Fibroblast of lung (primary cell): ENCODE measurements at regions not wholly inside any gene's neighbourhood (a gene's known extent, or its start where the extent isn't known, plus 50 kb on each side); places are given as distances from the start of the nearest gene placed in this dataset.

Source experiments
- DNase-seq, 2 donors: peaks; one replicate each; pipeline versions ENCODE4 v3.0.0 to v3.0.0-alpha.2; 2010; ENCODE audit warnings: low read depth in 2 of 2
- H2AFZ ChIP-seq: 2 replicates; pipeline ENCODE4 v1.5.1; 2012; ENCODE audit warnings: low read length, control low read depth, inconsistent platforms
- H3K27ac ChIP-seq: 2 replicates; pipeline ENCODE4 v1.5.1; 2011; ENCODE audit warnings: low read length, control low read depth; ENCODE audit not compliant: insufficient read depth
- H3K27me3 ChIP-seq: 2 replicates; pipeline ENCODE4 v1.5.1; 2011; ENCODE audit warnings: mild to moderate bottlenecking, low read length; ENCODE audit not compliant: control insufficient read depth, insufficient read depth
- H3K36me3 ChIP-seq: 2 replicates; pipeline ENCODE4 v1.5.1; 2011; ENCODE audit warnings: low read length; ENCODE audit not compliant: control insufficient read depth, insufficient read depth
- H3K4me1 ChIP-seq: 2 replicates; pipeline ENCODE4 v1.5.1; 2011; ENCODE audit warnings: low read length; ENCODE audit not compliant: control insufficient read depth, insufficient read depth; ENCODE audit errors: extremely low read depth
- H3K4me2 ChIP-seq: 2 replicates; pipeline ENCODE4 v1.5.1; 2011; ENCODE audit warnings: low read length, control low read depth; ENCODE audit not compliant: insufficient read depth; ENCODE audit errors: extremely low read depth
- H3K4me3 ChIP-seq, 4 experiments: fragments of 200-600 bp in 1 of 4; sonication (generic) in 1 of 4; replicated peaks in 1 of 4; 2 replicates each; pipeline ENCODE4 v1.5.1; 2011 to 2016; ENCODE audit warnings: low read length in 4 of 4, low read depth in 3 of 4, mild to moderate bottlenecking in 3 of 4, control low read depth in 2 of 4, inconsistent platforms in 1 of 4, mixed read lengths in 1 of 4; ENCODE audit not compliant: insufficient read depth in 1 of 4; ENCODE audit errors: control extremely low read depth in 1 of 4
- H3K79me2 ChIP-seq: 2 replicates; pipeline ENCODE4 v1.5.1; 2012; ENCODE audit warnings: mild to moderate bottlenecking, low read length, inconsistent platforms; ENCODE audit not compliant: control insufficient read depth, insufficient read depth
- H3K9ac ChIP-seq: 2 replicates; pipeline ENCODE4 v1.5.1; 2011; ENCODE audit warnings: mild to moderate bottlenecking, low read length, control low read depth; ENCODE audit not compliant: insufficient read depth
- H3K9me3 ChIP-seq: 2 replicates; pipeline ENCODE4 v1.5.1; 2012; ENCODE audit warnings: low read depth, low read length; ENCODE audit not compliant: control insufficient read depth, insufficient read depth
- H4K20me1 ChIP-seq: 2 replicates; pipeline ENCODE4 v1.5.1; 2011; ENCODE audit warnings: low read length; ENCODE audit not compliant: control insufficient read depth, insufficient read depth; ENCODE audit errors: extremely low read depth
- CTCF ChIP-seq, 2 donors: IDR thresholded peaks in 1 of 2; conservative IDR thresholded peaks in 1 of 2; 1 replicate in 1 of 2; 2 replicates in 1 of 2; pipeline ENCODE4 v1.5.1; 2011 to 2012; ENCODE audit warnings: low read length in 2 of 2, control low read depth in 1 of 2, inconsistent platforms in 1 of 2, low read depth in 1 of 2, mild to moderate bottlenecking in 1 of 2
- EZH2 ChIP-seq: IDR thresholded peaks from 2 replicates; pipeline ENCODE4 v1.5.1; 2012; ENCODE audit warnings: low read length, control low read depth, mild to moderate bottlenecking; ENCODE audit errors: missing control alignments

GRCh38 chr12:131457331-131458047, 253.4 kb upstream of the SFSWAP start:
- Histone ChIP-seq H3K4me1 (no peaks in the 10 kb centered on the region), H3K4me2 (no peak overlapping the region), H3K9me3 (no peaks in the 10 kb centered on the region), H3K27ac (no peak overlapping the region), H3K27me3 (no peaks in the 10 kb centered on the region), H3K9ac (no peak overlapping the region), H2AFZ (no peak overlapping the region), H3K36me3 (no peaks in the 10 kb centered on the region), H3K79me2 (no peaks in the 10 kb centered on the region), H3K4me3 (no peak overlapping the region), H4K20me1 (no peaks in the 10 kb centered on the region)
- TF ChIP-seq EZH2 (no peak), CTCF (conservative IDR thresholded peaks at IDR 0.05 in 1 of 2, IDR thresholded peaks at IDR 0.05 in 1 of 2; ENCODE audit: low read depth in 1 of 2, low read length in 2 of 2) (no peak)
- no peak for DNase-seq

- no peaks in the 10 kb centered on the region for H3K27me3 ChIP-seq
- H3K4me1 ChIP-seq = no peaks in the 10 kb centered on the region
- no peak overlapping the region for H3K4me3 ChIP-seq
- no peaks in the 10 kb centered on the region for H4K20me1 ChIP-seq
- H2AFZ ChIP-seq = no peak overlapping the region
- H3K4me2 ChIP-seq = no peak overlapping the region
- no peak for DNase-seq
- H3K9ac ChIP-seq = no peak overlapping the region
- H3K9me3 ChIP-seq = no peaks in the 10 kb centered on the region
- TF ChIP-seq EZH2 (no peak), CTCF (conservative IDR thresholded peaks at IDR 0.05 in 1 of 2, IDR thresholded peaks at IDR 0.05 in 1 of 2; ENCODE audit: low read depth in 1 of 2, low read length in 2 of 2) (no peak)
- H3K79me2 ChIP-seq = no peaks in the 10 kb centered on the region
- H3K27ac ChIP-seq = no peak overlapping the region
- no peaks in the 10 kb centered on the region for H3K36me3 ChIP-seq
These were observed 252.9 kb upstream of the SFSWAP start for GRCh38 chr12:131458048-131458374.

- no peak overlapping the region for H2AFZ ChIP-seq
- H3K9ac ChIP-seq = no peak overlapping the region
- no peaks in the 10 kb centered on the region for H3K36me3 ChIP-seq
- no peaks in the 10 kb centered on the region for H3K4me1 ChIP-seq
- no peak overlapping the region for H3K4me3 ChIP-seq
- H3K27me3 ChIP-seq = no peaks in the 10 kb centered on the region
- H3K9me3 ChIP-seq = no peaks in the 10 kb centered on the region
- no peak for DNase-seq
- no peak overlapping the region for H3K27ac ChIP-seq
- H4K20me1 ChIP-seq = no peaks in the 10 kb centered on the region
- no peak for TF ChIP-seq CTCF (conservative IDR thresholded peaks at IDR 0.05 in 1 of 2, IDR thresholded peaks at IDR 0.05 in 1 of 2; ENCODE audit: low read depth in 1 of 2, low read length in 2 of 2)
- TF ChIP-seq EZH2 = no peak
- no peak overlapping the region for H3K4me2 ChIP-seq
- no peaks in the 10 kb centered on the region for H3K79me2 ChIP-seq
These were observed 251.7 kb upstream of the SFSWAP start for GRCh38 chr12:131458931-131459772.
